ENCODE measurements at regions not wholly inside any gene's neighbourhood (a gene's known extent, or its start where the extent isn't known, plus 50 kb on each side); places are given as distances from the start of the nearest gene placed in this dataset.

DNA sequence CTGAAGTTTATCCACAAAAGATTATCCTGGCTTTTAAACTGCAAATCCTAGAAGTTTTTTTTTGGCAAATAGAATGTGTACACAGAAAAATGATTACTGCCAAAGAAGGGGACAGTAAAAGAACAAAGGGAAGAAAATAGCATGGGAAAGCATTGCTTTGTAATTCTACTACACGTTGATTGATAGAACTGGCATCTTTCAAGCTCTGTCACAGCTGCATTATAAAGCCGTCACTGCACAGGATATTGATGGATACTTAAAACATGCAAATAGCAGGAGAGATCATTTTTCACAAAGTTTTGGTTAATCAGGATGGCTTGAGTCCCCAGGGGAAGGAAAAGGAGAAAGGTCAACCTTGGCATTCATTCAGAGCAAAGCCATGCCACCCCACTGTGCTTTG, 183.7 kb upstream of the RRP15 start:
- Mint-ChIP-seq H3K27me3 (ENCODE audit: unreplicated experiment) (no peaks in the 10 kb centered on the region), H3K27ac (ENCODE audit: unreplicated experiment) (no peak overlapping the region), H3K4me3 (ENCODE audit: unreplicated experiment) (no peak overlapping the region), H3K36me3 (ENCODE audit: low read depth, unreplicated experiment) (no peaks in the 10 kb centered on the region), H3K9me3 (ENCODE audit: unreplicated experiment) (no peaks in the 10 kb centered on the region), H3K4me1 (ENCODE audit: unreplicated experiment) (no peaks in the 10 kb centered on the region)
- DNase-seq (ENCODE audit: low spot score) = no peak
- TF ChIP-seq, protein P1, sequence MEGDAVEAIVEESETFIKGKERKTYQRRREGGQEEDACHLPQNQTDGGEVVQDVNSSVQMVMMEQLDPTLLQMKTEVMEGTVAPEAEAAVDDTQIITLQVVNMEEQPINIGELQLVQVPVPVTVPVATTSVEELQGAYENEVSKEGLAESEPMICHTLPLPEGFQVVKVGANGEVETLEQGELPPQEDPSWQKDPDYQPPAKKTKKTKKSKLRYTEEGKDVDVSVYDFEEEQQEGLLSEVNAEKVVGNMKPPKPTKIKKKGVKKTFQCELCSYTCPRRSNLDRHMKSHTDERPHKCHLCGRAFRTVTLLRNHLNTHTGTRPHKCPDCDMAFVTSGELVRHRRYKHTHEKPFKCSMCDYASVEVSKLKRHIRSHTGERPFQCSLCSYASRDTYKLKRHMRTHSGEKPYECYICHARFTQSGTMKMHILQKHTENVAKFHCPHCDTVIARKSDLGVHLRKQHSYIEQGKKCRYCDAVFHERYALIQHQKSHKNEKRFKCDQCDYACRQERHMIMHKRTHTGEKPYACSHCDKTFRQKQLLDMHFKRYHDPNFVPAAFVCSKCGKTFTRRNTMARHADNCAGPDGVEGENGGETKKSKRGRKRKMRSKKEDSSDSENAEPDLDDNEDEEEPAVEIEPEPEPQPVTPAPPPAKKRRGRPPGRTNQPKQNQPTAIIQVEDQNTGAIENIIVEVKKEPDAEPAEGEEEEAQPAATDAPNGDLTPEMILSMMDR (IDR thresholded peaks at IDR 0.05; ENCODE audit: unreplicated experiment) = no peak

DNA sequence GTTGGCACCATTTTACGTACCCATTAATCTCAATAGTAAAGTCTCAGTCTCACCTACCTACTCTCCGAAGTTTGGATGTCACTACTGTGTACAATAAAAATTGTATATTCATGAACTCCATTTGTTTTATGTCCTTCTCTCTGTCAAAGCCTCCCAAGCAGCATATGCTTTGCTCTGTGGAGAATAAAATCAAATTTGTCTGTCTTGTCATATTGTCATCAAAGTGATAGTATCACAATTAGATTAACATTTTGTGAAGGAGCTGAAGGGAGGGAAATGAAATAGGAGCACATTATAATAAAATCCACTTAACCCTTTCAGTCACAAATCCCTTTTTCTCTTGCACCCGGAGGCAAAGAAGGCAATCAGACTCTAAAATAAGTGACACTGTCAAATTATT, 177.1 kb upstream of the RRP15 start:
- no peaks in the 10 kb centered on the region for H3K9me3 Mint-ChIP-seq (ENCODE audit: unreplicated experiment)
- no peaks in the 10 kb centered on the region for H3K36me3 Mint-ChIP-seq (ENCODE audit: low read depth, unreplicated experiment)
- H3K4me3 Mint-ChIP-seq (ENCODE audit: unreplicated experiment) = no peak overlapping the region
- TF ChIP-seq, protein P1 (IDR thresholded peaks at IDR 0.05; ENCODE audit: unreplicated experiment) = no peak
- DNase-seq (ENCODE audit: low spot score) = no peak
- no peaks in the 10 kb centered on the region for H3K27me3 Mint-ChIP-seq (ENCODE audit: unreplicated experiment)
- H3K4me1 Mint-ChIP-seq (ENCODE audit: unreplicated experiment) = no peaks in the 10 kb centered on the region
- no peak overlapping the region for H3K27ac Mint-ChIP-seq (ENCODE audit: unreplicated experiment)

DNA sequence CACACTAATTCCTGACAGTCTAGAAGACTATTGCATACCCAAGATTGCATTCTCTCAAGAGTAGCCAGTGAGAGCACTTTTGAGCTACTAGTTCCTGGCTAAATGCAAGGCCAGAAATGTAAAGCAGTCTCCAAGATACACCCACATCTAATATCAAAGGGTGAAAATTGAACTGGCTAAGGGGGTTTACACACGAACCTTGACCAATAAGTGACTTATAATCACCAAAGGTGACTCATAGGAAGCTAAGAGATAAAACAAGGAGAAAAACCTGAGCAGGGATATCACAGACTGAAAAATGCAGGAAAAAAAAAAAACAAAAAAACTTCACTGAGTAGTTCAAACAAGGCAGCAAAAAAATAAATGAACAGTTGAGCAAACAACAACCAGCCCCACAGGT, 172.2 kb upstream of the RRP15 start:
- no peaks in the 10 kb centered on the region for H3K9me3 Mint-ChIP-seq (ENCODE audit: unreplicated experiment)
- no peak for DNase-seq (ENCODE audit: low spot score)
- H3K4me3 Mint-ChIP-seq (ENCODE audit: unreplicated experiment) = no peak overlapping the region
- H3K27me3 Mint-ChIP-seq (ENCODE audit: unreplicated experiment) = no peaks in the 10 kb centered on the region
- no peaks in the 10 kb centered on the region for H3K4me1 Mint-ChIP-seq (ENCODE audit: unreplicated experiment)
- TF ChIP-seq, protein P1 (IDR thresholded peaks at IDR 0.05; ENCODE audit: unreplicated experiment) = no peak
- H3K27ac Mint-ChIP-seq (ENCODE audit: unreplicated experiment) = no peak overlapping the region
- H3K36me3 Mint-ChIP-seq (ENCODE audit: low read depth, unreplicated experiment) = no peaks in the 10 kb centered on the region

DNA sequence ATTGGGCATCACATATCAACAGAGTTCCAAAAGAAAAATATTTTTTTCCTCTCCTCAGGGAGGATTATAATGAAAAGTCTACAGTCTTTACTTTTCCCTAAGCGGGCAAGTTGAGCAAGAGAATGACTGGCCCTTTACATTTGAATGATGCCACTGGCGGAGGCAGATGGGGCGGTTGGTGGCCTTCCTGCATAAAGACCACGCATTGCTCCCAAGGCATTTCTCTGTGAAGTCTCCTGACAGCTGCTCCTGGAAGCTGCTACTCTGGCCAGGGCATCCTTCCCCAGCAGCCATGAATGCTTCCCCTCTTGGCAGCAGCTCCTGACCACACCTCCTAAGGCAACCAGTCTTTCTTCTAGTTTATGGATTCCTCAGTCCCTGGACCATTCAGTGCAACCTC, 161.1 kb upstream of the RRP15 start:
- Mint-ChIP-seq H3K27me3 (ENCODE audit: unreplicated experiment) (no peaks in the 10 kb centered on the region), H3K4me3 (ENCODE audit: unreplicated experiment) (no peak overlapping the region), H3K4me1 (ENCODE audit: unreplicated experiment) (no peaks in the 10 kb centered on the region), H3K36me3 (ENCODE audit: low read depth, unreplicated experiment) (no peaks in the 10 kb centered on the region), H3K9me3 (ENCODE audit: unreplicated experiment) (no peaks in the 10 kb centered on the region), H3K27ac (ENCODE audit: unreplicated experiment) (no peak overlapping the region)
- TF ChIP-seq, protein P1 (IDR thresholded peaks at IDR 0.05; ENCODE audit: unreplicated experiment) = no peak
- DNase-seq (ENCODE audit: low spot score) = no peak

DNA sequence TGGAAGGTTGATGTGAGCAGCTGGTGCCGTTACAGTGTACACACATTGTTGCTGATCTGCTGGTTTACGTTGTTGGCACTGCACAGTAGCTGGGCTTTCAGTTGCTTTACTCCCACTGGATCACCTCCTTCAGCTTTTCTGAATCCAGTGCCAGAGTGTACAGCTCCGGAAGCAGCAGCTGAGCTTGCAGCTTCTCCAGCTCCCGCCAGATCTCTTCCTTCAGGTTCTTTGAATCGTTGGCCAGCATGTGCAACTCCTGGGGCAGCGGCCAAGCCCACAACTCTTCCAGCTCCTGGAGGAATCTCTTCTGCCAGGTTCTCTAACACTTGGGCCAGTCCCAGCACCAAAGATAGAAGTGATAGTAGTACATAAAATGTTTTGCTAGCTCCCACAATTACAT, 149.7 kb upstream of the RRP15 start:
- Mint-ChIP-seq H3K36me3 (ENCODE audit: low read depth, unreplicated experiment) (no peaks in the 10 kb centered on the region), H3K27ac (ENCODE audit: unreplicated experiment) (no peak overlapping the region), H3K4me1 (ENCODE audit: unreplicated experiment) (no peaks in the 10 kb centered on the region), H3K9me3 (ENCODE audit: unreplicated experiment) (no peaks in the 10 kb centered on the region), H3K4me3 (ENCODE audit: unreplicated experiment) (no peak overlapping the region), H3K27me3 (ENCODE audit: unreplicated experiment) (no peaks in the 10 kb centered on the region)
- TF ChIP-seq, protein P1 (IDR thresholded peaks at IDR 0.05; ENCODE audit: unreplicated experiment) = no peak
- no peak for DNase-seq (ENCODE audit: low spot score)

Data from endothelial cell (in vitro differentiated cells).